HG03097 (cell line): ENCODE measurements at regions not wholly inside any gene's neighbourhood (a gene's known extent, or its start where the extent isn't known, plus 50 kb on each side); places are given as distances from the start of the nearest gene placed in this dataset.
A peak's percentile ranks its signal among the peaks of the same experiment; 100 is the strongest.

ENCODE experiments used
- ATAC-seq: cut with Tn5 transposase; IDR thresholded peaks from one replicate; pipeline ENCODE4 v1.9.1; 2021; ENCODE audit not compliant: unreplicated experiment, low FRiP score

DNA sequence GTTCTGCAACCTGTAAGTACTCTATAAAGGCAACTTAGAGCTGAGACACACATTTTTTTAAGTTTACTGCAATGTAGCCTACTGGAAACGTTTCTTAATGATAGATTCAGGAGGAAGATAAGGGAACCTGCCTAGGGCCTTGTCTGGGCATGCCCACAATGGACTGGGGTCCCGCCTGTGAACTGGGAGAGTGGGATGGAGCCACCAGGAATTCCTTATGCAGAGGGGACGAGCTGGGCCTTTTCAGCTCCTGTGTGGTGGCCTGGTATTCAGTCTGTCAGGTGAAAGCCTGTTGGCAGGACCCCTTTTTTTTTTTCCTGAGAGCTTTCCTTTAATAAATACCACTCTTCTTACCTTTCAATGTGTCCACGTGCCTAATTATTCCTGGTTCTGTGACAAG lies 384.4 kb upstream of the ZWINT start:
- ATAC-seq: no peak

DNA sequence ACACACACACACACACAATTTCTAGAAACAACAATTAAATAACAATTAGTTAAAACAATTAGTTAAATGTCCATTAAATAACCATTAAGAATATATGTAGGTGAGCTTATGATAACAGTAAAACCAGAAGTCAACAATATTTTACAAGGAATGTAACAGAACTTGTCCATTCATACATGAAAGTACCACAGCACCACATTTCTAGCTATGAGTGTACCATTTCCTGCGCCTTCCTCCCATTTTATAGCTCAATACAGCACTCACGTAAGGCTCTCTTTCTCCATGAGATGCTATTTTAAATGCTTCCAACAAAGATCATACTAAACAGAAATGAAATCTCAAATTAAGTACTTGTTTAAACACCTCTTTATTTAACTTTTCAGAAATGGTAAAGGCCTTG lies 367.3 kb upstream of the ZWINT start:
- no peak for ATAC-seq

- no peak for ATAC-seq
Observed at GRCh38 chr10:56722912-56723311, 361.9 kb upstream of the ZWINT start.

DNA sequence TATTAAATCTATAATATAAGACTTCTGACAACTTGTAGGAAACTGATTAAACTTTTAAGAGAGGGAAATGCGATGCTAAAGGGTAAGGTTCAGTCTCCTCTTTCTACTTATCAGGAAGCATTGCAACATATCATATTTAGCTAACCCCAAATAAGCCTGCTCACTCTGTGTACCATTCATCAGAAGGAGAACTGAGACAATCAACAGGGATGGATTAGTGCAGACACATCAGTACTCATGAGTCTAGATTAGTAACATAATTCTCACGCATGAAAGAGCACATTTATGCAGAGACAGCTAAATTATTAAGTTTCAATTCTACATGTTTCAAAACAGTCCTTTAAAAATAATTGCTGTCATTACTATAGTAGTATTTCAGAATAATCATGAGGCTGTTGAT lies 354.2 kb upstream of the ZWINT start:
- no peak for ATAC-seq

GRCh38 chr10:56698506-56698905 lies 337.4 kb upstream of the ZWINT start:
- no peak for ATAC-seq

- ATAC-seq: no peak
Observed at GRCh38 chr10:56679578-56679977, 318.5 kb upstream of the ZWINT start.

- ATAC-seq: peak; percentile 94
Observed at GRCh38 chr10:56662765-56663447, 301.8 kb upstream of the ZWINT start.

DNA sequence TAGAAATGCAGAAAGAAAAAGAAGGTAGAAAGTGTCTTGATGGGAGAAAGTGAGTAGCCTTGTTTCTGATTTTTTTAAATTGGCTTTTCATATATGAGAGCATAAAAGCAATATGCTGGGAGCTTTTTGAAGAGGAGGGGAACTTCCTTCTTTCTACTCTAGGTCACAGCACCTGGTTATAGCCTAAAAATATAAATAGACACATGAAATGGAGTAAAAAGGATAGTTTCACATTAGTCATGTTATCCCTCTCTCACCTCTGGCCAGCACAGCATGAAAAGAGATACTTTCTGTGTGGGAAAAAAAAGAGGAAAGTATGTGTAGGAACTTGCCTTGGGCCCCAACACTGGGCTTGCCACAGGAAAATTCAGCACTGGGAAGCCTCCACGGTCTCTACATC lies 292.2 kb upstream of the ZWINT start:
- ATAC-seq: no peak

DNA sequence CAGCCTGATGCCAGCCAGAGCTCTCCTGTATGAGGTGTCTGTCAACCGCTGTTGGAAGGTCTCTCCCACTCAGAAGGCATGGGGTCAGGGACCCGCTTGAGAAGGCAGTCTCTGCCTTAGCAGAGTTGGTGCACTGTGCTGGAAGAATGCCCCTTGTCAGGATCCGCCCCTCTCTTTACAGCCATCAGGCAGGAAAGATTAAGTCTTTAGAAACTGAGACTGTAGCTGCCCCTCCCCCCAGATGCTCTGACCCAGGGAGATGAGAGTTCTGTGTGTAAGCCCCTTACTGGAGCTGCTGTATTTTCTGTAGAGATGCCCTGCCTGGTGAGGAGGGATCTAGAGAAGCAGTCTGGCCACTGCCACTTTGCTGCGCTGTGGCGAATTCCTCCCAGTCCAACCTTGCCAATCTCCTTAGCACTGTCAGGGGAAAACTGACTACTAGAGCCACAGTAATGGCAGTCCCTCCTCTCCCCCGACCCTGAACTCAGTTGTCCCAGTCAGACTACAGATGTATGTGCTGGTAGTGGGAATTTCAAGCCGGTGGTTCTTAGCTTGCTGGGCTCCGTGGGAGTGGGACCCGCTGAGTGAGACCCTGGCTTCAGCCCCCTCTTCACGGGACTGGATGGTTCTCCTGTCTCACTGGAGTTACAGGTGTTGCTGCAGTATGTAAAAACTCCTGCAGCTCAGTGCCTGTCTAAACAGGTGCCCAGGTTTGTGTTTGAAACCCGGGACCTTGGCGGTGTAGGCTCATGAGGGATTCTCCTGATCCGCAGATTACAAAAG lies 285.5 kb upstream of the ZWINT start:
- ATAC-seq: no peak

GRCh38 chr10:56633876-56634452 lies 272.9 kb upstream of the ZWINT start:
- peak; percentile 100 for ATAC-seq

GRCh38 chr10:56632537-56632936 lies 271.5 kb upstream of the ZWINT start:
- no peak for ATAC-seq

GRCh38 chr10:56624082-56624481 lies 263.0 kb upstream of the ZWINT start:
- ATAC-seq: peak; percentile 62

DNA sequence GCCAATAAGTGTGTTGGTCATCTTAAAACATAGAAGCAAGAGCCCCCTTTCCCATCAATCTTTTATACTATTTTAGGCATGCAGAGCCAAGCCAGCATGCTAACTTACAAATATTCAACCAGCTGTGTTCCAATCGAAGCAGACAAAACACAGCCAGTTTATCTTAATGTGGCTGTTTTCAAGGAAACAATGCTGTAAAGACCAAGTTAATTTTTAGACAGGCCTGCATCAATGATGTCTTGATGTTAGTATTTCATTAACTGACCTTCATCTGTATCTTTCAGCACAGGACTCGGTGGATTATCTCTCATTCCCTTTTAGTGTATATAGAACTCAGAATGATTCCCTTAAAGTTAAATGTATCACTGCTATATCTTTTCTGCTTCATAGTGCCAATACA lies 262.0 kb upstream of the ZWINT start:
- no peak for ATAC-seq

- peak; percentile 82 for ATAC-seq
Observed at GRCh38 chr10:56622335-56622973, 261.4 kb upstream of the ZWINT start.

- no peak for ATAC-seq
Observed at GRCh38 chr10:56606202-56606601, 245.1 kb upstream of the ZWINT start.

DNA sequence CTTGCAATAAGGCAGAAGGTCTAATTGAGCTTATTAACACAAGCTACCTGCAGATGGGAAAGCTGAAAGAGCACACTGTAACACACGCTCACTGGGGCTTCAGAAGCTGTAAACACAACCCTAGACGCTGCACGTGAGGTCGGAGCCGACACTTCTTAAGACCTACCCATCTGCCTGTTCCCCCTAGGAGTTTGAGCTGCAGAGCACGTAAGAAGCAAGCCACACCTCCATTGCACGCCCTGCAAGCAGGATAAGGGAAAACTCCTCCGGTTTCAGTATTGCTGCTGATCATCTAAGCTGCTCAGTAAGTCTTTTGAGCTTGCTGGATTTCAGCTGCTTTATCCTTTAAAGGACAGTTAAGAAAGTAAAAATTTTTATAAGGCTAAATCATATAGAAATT lies 244.0 kb upstream of the ZWINT start:
- ATAC-seq: no peak

GRCh38 chr10:56604624-56605023 lies 243.6 kb upstream of the ZWINT start:
- ATAC-seq: no peak

DNA sequence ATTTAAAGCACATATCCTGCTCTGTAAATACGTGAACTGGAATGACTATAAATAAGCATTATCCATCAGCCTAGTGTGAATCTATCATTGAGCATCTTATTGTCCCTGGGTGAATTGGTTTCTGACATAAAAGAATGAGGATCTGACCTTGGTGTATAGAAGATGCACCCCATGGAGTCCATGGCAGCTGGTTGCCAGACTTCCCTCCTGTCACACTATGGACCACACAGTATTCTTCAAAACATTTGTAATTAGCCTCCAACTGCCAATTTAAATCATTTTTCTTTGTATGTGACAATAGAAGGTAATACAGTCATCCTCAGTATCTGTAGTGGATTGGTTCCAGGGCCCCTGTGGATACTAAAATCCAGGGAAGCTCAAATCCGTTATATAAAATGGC lies 238.1 kb upstream of the ZWINT start:
- no peak for ATAC-seq

DNA sequence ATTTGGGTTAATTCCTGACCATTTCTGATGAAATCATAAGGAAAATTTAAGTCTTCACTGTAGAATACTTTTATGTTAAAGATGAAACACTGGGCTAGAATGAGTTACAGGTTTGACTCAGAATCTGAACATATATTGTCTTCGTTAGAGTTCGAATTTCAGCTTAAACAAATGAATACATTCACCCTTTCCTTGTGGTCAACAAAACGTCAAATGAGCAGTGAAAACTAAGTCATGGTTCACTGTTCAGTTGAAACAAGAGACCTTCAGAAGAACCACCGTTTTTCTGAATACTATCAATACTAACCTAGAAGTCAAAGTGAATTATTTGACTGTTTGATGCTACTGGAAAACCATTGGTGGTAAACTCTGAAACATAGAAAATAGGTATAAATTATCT lies 235.2 kb upstream of the ZWINT start:
- no peak for ATAC-seq

DNA sequence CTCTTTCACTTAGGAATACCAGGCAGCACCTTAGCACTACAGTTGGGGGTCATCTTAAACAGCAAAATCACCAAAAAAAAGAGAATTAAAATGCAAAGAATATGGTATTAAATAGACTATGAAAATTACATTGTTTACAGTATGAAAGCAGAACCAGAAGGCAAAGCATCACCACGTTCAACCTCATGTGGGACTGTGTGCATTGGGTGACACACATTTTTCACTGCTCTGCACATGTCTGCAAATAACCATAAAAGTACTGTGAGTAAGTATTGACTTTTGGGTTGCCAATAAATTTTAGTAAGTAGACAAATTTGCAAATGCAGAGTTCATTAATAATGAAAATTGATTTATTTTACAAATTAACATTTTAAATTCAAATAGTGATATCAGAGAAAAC lies 232.1 kb upstream of the ZWINT start:
- ATAC-seq: no peak

DNA sequence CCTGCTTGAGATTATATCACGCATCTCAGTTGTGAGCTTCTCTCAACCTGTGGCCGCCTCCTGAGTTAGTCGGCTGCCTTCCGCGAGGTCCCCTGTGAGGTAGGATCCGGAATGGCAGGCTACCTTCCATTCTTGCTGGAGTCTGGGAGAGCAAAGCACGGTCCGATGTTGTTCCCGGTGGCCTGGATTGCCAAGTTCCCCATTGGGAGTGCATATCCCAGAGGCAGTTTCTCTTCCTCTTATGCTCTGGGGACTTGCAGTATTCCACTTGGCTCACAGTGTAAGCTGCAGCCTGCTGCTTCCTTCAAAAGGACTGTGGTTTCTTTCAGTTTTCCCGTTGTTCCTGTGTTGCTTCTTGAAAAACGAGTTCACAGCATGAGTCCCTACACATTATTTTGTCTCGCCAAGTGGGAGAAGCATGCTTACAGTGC lies 225.4 kb upstream of the ZWINT start:
- ATAC-seq: no peak
